IMR-90 (cell line): ENCODE measurements at regions not wholly inside any gene's neighbourhood (a gene's known extent, or its start where the extent isn't known, plus 50 kb on each side); places are given as distances from the start of the nearest gene placed in this dataset.

ENCODE experiments used
- ATAC-seq: fragments of 200-7000 bp; cut with Tn5 transposase; 2 replicates; pipeline ENCODE4 v1.9.1; 2020; ENCODE audit warnings: low read depth, mild to moderate bottlenecking, moderate library complexity
- BruUV-seq: library from RNA; stranded (reverse); fragments of 400-500 nt; replicated peaks from 2 replicates; lab custom pipeline; 2021; lab: Mats Ljungman, UMichigan
- CTCF ChIA-PET: fragments of 300-600 bp; formaldehyde crosslinking; extraction: SDS; loops from one replicate; lab custom pipeline; 2021; ENCODE audit warnings: antibody characterized with exemption; lab: Yijun Ruan, JAX
- POLR2A ChIA-PET: fragments of 300-600 bp; sonication (Branson Sonifier 250); formaldehyde crosslinking; loops from one replicate; lab custom pipeline; 2022; ENCODE audit warnings: antibody characterized with exemption; ENCODE audit not compliant: unreplicated experiment; lab: Charles Lee
- DNase-seq: peaks from one replicate; pipeline ENCODE4 v3.0.0; 2013
- H2AFZ ChIP-seq: replicated peaks from 2 replicates; pipeline ENCODE3; 2013; ENCODE audit warnings: low read length, mild to moderate bottlenecking; ENCODE audit not compliant: poor library complexity
- H2AK5ac ChIP-seq: 2 replicates; pipeline ENCODE4 v1.6.1; 2013; ENCODE audit warnings: low read depth, low read length, inconsistent platforms
- H2AK9ac ChIP-seq: replicated peaks from 2 replicates; pipeline ENCODE3; 2013; ENCODE audit warnings: mild to moderate bottlenecking, low read depth, low read length, moderate library complexity; ENCODE audit not compliant: poor library complexity
- H2BK120ac ChIP-seq: 2 replicates; pipeline ENCODE4 v1.6.1; 2013; ENCODE audit warnings: low read depth, low read length, inconsistent platforms
- H2BK15ac ChIP-seq: 3 replicates; pipeline ENCODE4 v1.6.1; 2013; ENCODE audit warnings: low read depth, low read length, inconsistent platforms
- H2BK20ac ChIP-seq: 2 replicates; pipeline ENCODE4 v1.6.1; 2013; ENCODE audit warnings: low read depth, mild to moderate bottlenecking, inconsistent platforms, low read length, moderate library complexity
- H2BK5ac ChIP-seq: 2 replicates; pipeline ENCODE4 v1.6.1; 2013; ENCODE audit warnings: mild to moderate bottlenecking, low read depth, low read length, inconsistent platforms; ENCODE audit not compliant: poor library complexity, severe bottlenecking
- H3K14ac ChIP-seq: replicated peaks from 2 replicates; pipeline ENCODE4 v1.6.1; 2013; ENCODE audit warnings: low read depth, low read length, inconsistent platforms
- H3K18ac ChIP-seq: 2 replicates; pipeline ENCODE4 v1.6.1; 2013; ENCODE audit warnings: low read depth, low read length, control low read depth
- H3K23ac ChIP-seq: 2 replicates; pipeline ENCODE4 v1.6.1; 2013; ENCODE audit warnings: low read depth, low read length, inconsistent platforms
- H3K27ac ChIP-seq: 2 replicates; pipeline ENCODE4 v1.5.1; 2013; ENCODE audit warnings: mild to moderate bottlenecking, control low read depth, low read length; ENCODE audit not compliant: insufficient read depth
- H3K27me3 ChIP-seq: 2 replicates; pipeline ENCODE4 v1.6.1; 2013; ENCODE audit warnings: low read length; ENCODE audit not compliant: control insufficient read depth, insufficient read depth
- H3K36me3 ChIP-seq: 2 replicates; pipeline ENCODE4 v1.6.1; 2013; ENCODE audit warnings: low read length, mixed read lengths; ENCODE audit not compliant: control insufficient read depth, insufficient read depth
- H3K4ac ChIP-seq: 2 replicates; pipeline ENCODE4 v1.6.1; 2013; ENCODE audit warnings: low read depth, low read length, inconsistent platforms
- H3K4me1 ChIP-seq: 2 replicates; pipeline ENCODE4 v1.6.1; 2013; ENCODE audit warnings: low read length, mixed read lengths; ENCODE audit not compliant: control insufficient read depth, insufficient read depth
- H3K4me2 ChIP-seq: 2 replicates; pipeline ENCODE4 v1.6.1; 2013; ENCODE audit warnings: low read depth, mild to moderate bottlenecking, control low read depth, low read length, moderate library complexity
- H3K4me3 ChIP-seq: 2 replicates; pipeline ENCODE4 v1.5.1; 2013; ENCODE audit warnings: low read depth, mild to moderate bottlenecking, control low read depth, low read length, moderate library complexity; ENCODE audit not compliant: insufficient read depth
- H3K56ac ChIP-seq: 2 replicates; pipeline ENCODE4 v1.6.1; 2013; ENCODE audit warnings: low read length, inconsistent platforms; ENCODE audit not compliant: insufficient read depth; ENCODE audit errors: extremely low read depth
- H3K79me1 ChIP-seq, 2 experiments: 2 replicates each; pipeline ENCODE4 v1.6.1; 2013; ENCODE audit warnings: low read length in 2 of 2, inconsistent platforms in 1 of 2, low read depth in 1 of 2
- H3K9ac ChIP-seq: 2 replicates; pipeline ENCODE4 v1.6.1; 2013; ENCODE audit warnings: low read depth, low read length, control low read depth
- H3K9me1 ChIP-seq: 2 replicates; pipeline ENCODE4 v1.6.1; 2013; ENCODE audit warnings: low read length, inconsistent platforms; ENCODE audit not compliant: insufficient read depth
- H3K9me3 ChIP-seq: 2 replicates; pipeline ENCODE4 v1.6.1; 2013; ENCODE audit warnings: low read length; ENCODE audit not compliant: control insufficient read depth, insufficient read depth
- H4K20me1 ChIP-seq: 2 replicates; pipeline ENCODE4 v1.6.1; 2013; ENCODE audit warnings: low read length, inconsistent platforms; ENCODE audit not compliant: insufficient read depth
- H4K5ac ChIP-seq: 2 replicates; pipeline ENCODE4 v1.6.1; 2013; ENCODE audit warnings: mild to moderate bottlenecking, low read depth, low read length, control low read depth
- H4K8ac ChIP-seq, 2 experiments: 2 replicates each; pipeline ENCODE4 v1.6.1; 2013; ENCODE audit warnings: low read depth in 2 of 2, low read length in 2 of 2, control low read depth in 1 of 2, inconsistent platforms in 1 of 2
- H4K91ac ChIP-seq: 2 replicates; pipeline ENCODE4 v1.6.1; 2013; ENCODE audit warnings: low read depth, low read length, inconsistent platforms; ENCODE audit not compliant: insufficient read depth
- BHLHE40 ChIP-seq: fragments of 150-350 bp; IDR thresholded peaks from 2 replicates; pipeline ENCODE4 v1.6.1; 2016; ENCODE audit warnings: mild to moderate bottlenecking, low read depth, low read length
- CEBPB ChIP-seq: IDR thresholded peaks from 2 replicates; pipeline ENCODE4 v1.6.1; 2012; ENCODE audit warnings: low read depth, low read length, improper control_type of control experiment
- CHD1 ChIP-seq: IDR thresholded peaks from 2 replicates; pipeline ENCODE4 v1.6.1; 2012; ENCODE audit warnings: low read depth, low read length, improper control_type of control experiment
- CTCF ChIP-seq: conservative IDR thresholded peaks from 2 replicates; pipeline ENCODE4 v1.5.1; 2012; ENCODE audit warnings: mild to moderate bottlenecking, low read depth, low read length, improper control_type of control experiment
- ELK1 ChIP-seq: fragments of 150-350 bp; IDR thresholded peaks from 2 replicates; pipeline ENCODE4 v1.6.1; 2016; ENCODE audit warnings: low read depth, mild to moderate bottlenecking, low read length, moderate library complexity, borderline replicate concordance
- FOS ChIP-seq: fragments of 150-350 bp; IDR thresholded peaks from 2 replicates; pipeline ENCODE4 v1.6.1; 2016; ENCODE audit warnings: low read depth, low read length
- MAFK ChIP-seq: IDR thresholded peaks from 2 replicates; pipeline ENCODE4 v1.6.1; 2012; ENCODE audit warnings: low read depth, low read length, improper control_type of control experiment
- MAZ ChIP-seq: IDR thresholded peaks from 2 replicates; pipeline ENCODE4 v1.6.1; 2012; ENCODE audit warnings: low read depth, mild to moderate bottlenecking, low read length, improper control_type of control experiment, moderate library complexity, borderline replicate concordance
- MXI1 ChIP-seq: IDR thresholded peaks from 2 replicates; pipeline ENCODE4 v1.6.1; 2012; ENCODE audit warnings: low read depth, mild to moderate bottlenecking, low read length, moderate library complexity, borderline replicate concordance
- NFE2L2 ChIP-seq: fragments of 150-350 bp; IDR thresholded peaks from 2 replicates; pipeline ENCODE4 v1.6.1; 2016; ENCODE audit warnings: low read depth, mild to moderate bottlenecking, low read length
- POLR2A ChIP-seq: IDR thresholded peaks from 2 replicates; pipeline ENCODE4 v1.6.1; 2012; ENCODE audit warnings: mild to moderate bottlenecking, low read depth, low read length
- RAD21 ChIP-seq: IDR thresholded peaks from 2 replicates; pipeline ENCODE4 v1.6.1; 2012; ENCODE audit warnings: low read length, improper control_type of control experiment
- RCOR1 ChIP-seq: IDR thresholded peaks from 2 replicates; pipeline ENCODE4 v1.6.1; 2012; ENCODE audit warnings: mild to moderate bottlenecking, low read length, improper control_type of control experiment; ENCODE audit not compliant: insufficient replicate concordance
- RFX5 ChIP-seq: IDR thresholded peaks from 2 replicates; pipeline ENCODE4 v1.8.0; 2012; ENCODE audit warnings: low read depth, mild to moderate bottlenecking, low read length, moderate library complexity
- SMC3 ChIP-seq: fragments of 150-350 bp; IDR thresholded peaks from 2 replicates; pipeline ENCODE4 v1.6.1; 2016; ENCODE audit warnings: low read depth, mild to moderate bottlenecking, antibody characterized with exemption, low read length, moderate library complexity
- USF2 ChIP-seq: fragments of 150-350 bp; IDR thresholded peaks from 2 replicates; pipeline ENCODE4 v1.6.1; 2017; ENCODE audit warnings: mild to moderate bottlenecking, antibody characterized with exemption, low read length, low read depth
- dilution Hi-C: fragments of 300-500 bp; cut with HindIII; formaldehyde crosslinking; loops from one replicate; pipeline ENCODE4 v1.14.3; 2018; ENCODE audit warnings: low sequenced_read_pairs; ENCODE audit not compliant: unreplicated experiment
- in situ Hi-C: fragments of 300-500 bp; cut with MboI; formaldehyde crosslinking; loops from 3 replicates; pipeline ENCODE4 v1.14.3; 2019; ENCODE audit warnings: low sequenced_read_pairs, inconsistent platforms, mixed read lengths
- intact Hi-C: fragments of 100-400 bp; cut with micrococcal nuclease; formaldehyde crosslinking; loops from 2 replicates; pipeline ENCODE4 v1.10.0; 2022

GRCh38 chr2:215637651-215638050 is 201.8 kb upstream of the FN1 start:
- Histone ChIP-seq H2AFZ (no peak overlapping the region), H2AK9ac (no peak overlapping the region), H3K9me1 (no peaks in the 10 kb centered on the region), H3K4me3 (no peak overlapping the region), H3K9ac (no peak overlapping the region), H3K23ac (no peak overlapping the region), H2AK5ac (no peak overlapping the region), H4K91ac (no peak overlapping the region), H3K27me3 (no peaks in the 10 kb centered on the region), H3K4me2 (no peak overlapping the region), H3K27ac (no peak overlapping the region), H3K36me3 (no peaks in the 10 kb centered on the region), H2BK5ac (no peak overlapping the region), H3K79me1 (no peaks in the 10 kb centered on the region), H4K5ac (no peak overlapping the region), H2BK120ac (no peak overlapping the region), H3K14ac (no peak overlapping the region), H2BK20ac (no peak overlapping the region), H3K9me3 (peaks cover 9% of the 10 kb centered on the region; the same call in 1 of the 2 replicates), H3K56ac (no peak overlapping the region), H4K20me1 (no peaks in the 10 kb centered on the region), H3K4ac (no peak overlapping the region), H4K8ac (no peak overlapping the region), H3K18ac (no peak overlapping the region), H2BK15ac (no peak overlapping the region), H3K4me1 (peaks cover 2% of the 10 kb centered on the region; the same call in 1 of the 2 replicates)
- in situ Hi-C loops (no loop called here), dilution Hi-C loops (no loop called here), intact Hi-C loops (no loop called here)
- no peak for TF ChIP-seq MXI1
- TF ChIP-seq RAD21: no peak
- no peak for TF ChIP-seq USF2
- TF ChIP-seq SMC3: no peak
- no peak for TF ChIP-seq ELK1
- TF ChIP-seq BHLHE40: no peak
- TF ChIP-seq MAFK: no peak
- no peak for TF ChIP-seq CEBPB
- TF ChIP-seq RCOR1: no peak
- TF ChIP-seq RFX5: no peak
- no peak for TF ChIP-seq MAZ
- TF ChIP-seq POLR2A: no peak
- no peak for TF ChIP-seq CHD1
- TF ChIP-seq FOS: no peak
- TF ChIP-seq NFE2L2: no peak
- no peak for TF ChIP-seq CTCF
- DNase-seq (peak; percentile 43), ATAC-seq (no peak)
- CTCF ChIA-PET: no interaction called here
- POLR2A ChIA-PET: no interaction called here
- no TSS peak for BruUV-seq
